B cell (primary cell): ENCODE measurements at regions not wholly inside any gene's neighbourhood (a gene's known extent, or its start where the extent isn't known, plus 50 kb on each side); places are given as distances from the start of the nearest gene placed in this dataset.

ENCODE experiments used
- ATAC-seq: fragments of 200-7000 bp; cut with Tn5 transposase; one replicate; pipeline ENCODE4 v1.10.0; 2021; ENCODE audit warnings: low read depth, mild to moderate bottlenecking, moderate number of reproducible peaks, moderate library complexity
- CTCF ChIA-PET: fragments of 350-600 bp; sonication (Branson Sonifier 250); formaldehyde crosslinking; loops from one replicate; lab custom pipeline; 2021; ENCODE audit warnings: antibody characterized with exemption, inconsistent platforms; lab: Charles Lee
- POLR2A ChIA-PET: fragments of 350-600 bp; sonication (Branson Sonifier 250); formaldehyde crosslinking; loops from one replicate; lab custom pipeline; 2021; ENCODE audit warnings: antibody characterized with exemption; lab: Charles Lee
- DNase-seq: peaks from one replicate; pipeline ENCODE4 v3.0.0; 2013
- H2AFZ ChIP-seq: 2 replicates; pipeline ENCODE4 v1.6.1; 2012; ENCODE audit warnings: mild to moderate bottlenecking, low read depth, low read length; ENCODE audit not compliant: insufficient read depth, poor library complexity, severe bottlenecking
- H3K27ac ChIP-seq, 2 donors: 1 replicate in 1 of 2; 2 replicates in 1 of 2; pipeline ENCODE4 v1.5.1; 2012 to 2013; ENCODE audit warnings: low read length in 2 of 2, mild to moderate bottlenecking in 2 of 2, moderate library complexity in 1 of 2
- H3K27me3 ChIP-seq, 4 experiments: fragments of 200-600 bp in 1 of 4; sonication (generic) in 1 of 4; replicated peaks in 1 of 4; 1 replicate in 2 of 4; 2 replicates in 2 of 4; pipeline versions ENCODE4 v1.6.1 to v1.7.0; 2013 to 2016; ENCODE audit warnings: low read length in 3 of 4, mild to moderate bottlenecking in 2 of 4, mixed read lengths in 1 of 4, moderate library complexity in 1 of 4; ENCODE audit not compliant: insufficient read depth in 4 of 4, control insufficient read depth in 3 of 4; ENCODE audit errors: control extremely low read depth in 1 of 4
- H3K36me3 ChIP-seq, 2 experiments: replicated peaks in 1 of 2; 1 replicate in 1 of 2; 2 replicates in 1 of 2; pipeline versions ENCODE4 v1.6.1 to v1.7.1; 2013; ENCODE audit warnings: low read length in 1 of 2; ENCODE audit not compliant: insufficient read depth in 2 of 2, control insufficient read depth in 1 of 2; ENCODE audit errors: control extremely low read depth in 1 of 2, extremely low read depth in 1 of 2
- H3K4me1 ChIP-seq, 2 donors: fragments of 200-600 bp in 1 of 2; sonication (generic) in 1 of 2; 1 replicate in 1 of 2; 2 replicates in 1 of 2; pipeline versions ENCODE4 v1.5.1 to v1.6.1; 2013 to 2017; ENCODE audit warnings: low read length in 2 of 2; ENCODE audit not compliant: control insufficient read depth in 2 of 2, insufficient read depth in 2 of 2
- H3K4me2 ChIP-seq: replicated peaks from 2 replicates; pipeline ENCODE3; 2012; ENCODE audit warnings: mild to moderate bottlenecking, low read depth, low read length; ENCODE audit not compliant: poor library complexity, severe bottlenecking
- H3K4me3 ChIP-seq, 5 experiments: fragments of 200-600 bp in 1 of 5; sonication (generic) in 1 of 5; 1 replicate in 3 of 5; 2 replicates in 2 of 5; pipeline versions ENCODE4 v1.5.1 to v1.7.0; 2011 to 2016; ENCODE audit warnings: low read length in 4 of 5, mild to moderate bottlenecking in 4 of 5, low read depth in 2 of 5, control low read depth in 1 of 5, moderate library complexity in 1 of 5; ENCODE audit not compliant: insufficient read depth in 1 of 5; ENCODE audit errors: control extremely low read depth in 1 of 5, extremely low read depth in 1 of 5
- H3K79me2 ChIP-seq: fragments of 200-600 bp; sonication (generic); one replicate; pipeline ENCODE4 v1.6.0; 2016; ENCODE audit warnings: low read length; ENCODE audit not compliant: control insufficient read depth, insufficient read depth
- H3K9ac ChIP-seq: fragments of 200-600 bp; sonication (generic); 2 replicates; pipeline ENCODE4 v1.6.1; 2017; ENCODE audit warnings: mild to moderate bottlenecking, low read length, moderate library complexity
- H3K9me3 ChIP-seq, 3 donors: one replicate each; pipeline versions ENCODE4 v1.6.1 to v1.7.1; 2013; ENCODE audit warnings: low read length in 2 of 3; ENCODE audit not compliant: control insufficient read depth in 2 of 3, insufficient read depth in 1 of 3; ENCODE audit errors: control extremely low read depth in 1 of 3
- H4K20me1 ChIP-seq: 2 replicates; pipeline ENCODE4 v1.6.0; 2012; ENCODE audit warnings: mild to moderate bottlenecking, low read length; ENCODE audit not compliant: insufficient read depth, control insufficient read depth, poor library complexity, severe bottlenecking
- H3K27ac Mint-ChIP-seq: one replicate; pipeline ENCODE4 v1.8.0; 2021; ENCODE audit warnings: mixed read lengths
- H3K27me3 Mint-ChIP-seq: one replicate; pipeline ENCODE4 v1.8.0; 2021; ENCODE audit warnings: mixed read lengths
- H3K4me1 Mint-ChIP-seq: one replicate; pipeline ENCODE4 v1.8.0; 2021; ENCODE audit warnings: mixed read lengths
- H3K4me3 Mint-ChIP-seq: one replicate; pipeline ENCODE4 v1.8.0; 2021; ENCODE audit warnings: mixed read lengths
- H3K9me3 Mint-ChIP-seq: one replicate; pipeline ENCODE4 v1.8.0; 2022; ENCODE audit warnings: mixed read lengths; ENCODE audit not compliant: insufficient read depth
- CTCF ChIP-seq: fragments of 200-600 bp; IDR thresholded peaks from one replicate; pipeline ENCODE4 v1.8.0; 2022; ENCODE audit warnings: antibody characterized with exemption, mild to moderate bottlenecking
- EZH2 ChIP-seq: IDR thresholded peaks from 2 replicates; pipeline ENCODE4 v1.6.1; 2012; ENCODE audit warnings: borderline replicate concordance, low read depth, mild to moderate bottlenecking, moderate library complexity, low read length; ENCODE audit not compliant: insufficient read depth, poor library complexity, severe bottlenecking
- WGBS: methylation state at CpG from one replicate; pipeline ENCODE4 v1.1.5; 2013; ENCODE audit warnings: missing lambda C conversion rate; ENCODE audit not compliant: insufficient coverage; 5-methylcytosine and 5-hydroxymethylcytosine counted together
- intact Hi-C: fragments of 100-400 bp; cut with micrococcal nuclease; formaldehyde crosslinking; loops from one replicate; pipeline ENCODE4 v1.10.0; 2022

DNA sequence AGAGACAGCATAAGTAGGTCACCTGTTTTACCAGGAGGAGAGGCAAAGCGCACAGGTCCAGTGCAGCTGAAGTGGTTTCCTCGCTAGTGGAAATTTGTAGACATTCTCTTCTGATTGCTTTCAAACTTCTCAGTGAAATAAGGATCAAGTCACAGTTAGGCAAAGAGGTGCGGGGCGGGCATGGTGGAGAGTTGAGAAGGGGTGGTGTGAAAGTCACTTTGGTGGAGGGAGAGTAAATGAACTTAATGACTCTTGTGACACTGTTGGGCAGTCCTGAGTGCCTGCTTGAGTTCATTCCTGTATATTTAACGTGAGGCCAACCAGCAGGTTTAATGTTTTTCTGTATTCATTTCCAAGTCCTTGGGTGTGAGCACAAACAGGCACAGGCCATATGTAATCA lies 235.6 kb downstream of the TRIML1 start:
- no peak overlapping the region for H3K27ac Mint-ChIP-seq
- no peaks in the 10 kb centered on the region for H3K27me3 Mint-ChIP-seq
- ChIA-PET CTCF (no interaction called here), POLR2A (no interaction called here)
- Histone ChIP-seq H3K27ac (no peak overlapping the region), H3K27me3 (no peaks in the 10 kb centered on the region), H4K20me1 (no peaks in the 10 kb centered on the region), H3K9me3 (peaks cover 0 to 21% (median 0%) of the 10 kb centered on the region in 3 donors), H2AFZ (no peak overlapping the region), H3K4me1 (no peaks in the 10 kb centered on the region), H3K79me2 (no peaks in the 10 kb centered on the region), H3K36me3 (no peaks in the 10 kb centered on the region), H3K9ac (no peak overlapping the region), H3K4me3 (no peak overlapping the region), H3K4me2 (no peak overlapping the region)
- 81% methylated on average over 5 of the region's 5 CpGs for WGBS
- H3K4me1 Mint-ChIP-seq: no peaks in the 10 kb centered on the region
- DNase-seq (no peak), ATAC-seq (no peak)
- no peak overlapping the region for H3K4me3 Mint-ChIP-seq
- no peak for TF ChIP-seq EZH2
- no peak for TF ChIP-seq CTCF
- H3K9me3 Mint-ChIP-seq: peaks cover 9% of the 10 kb centered on the region
- intact Hi-C loops: no loop called here

DNA sequence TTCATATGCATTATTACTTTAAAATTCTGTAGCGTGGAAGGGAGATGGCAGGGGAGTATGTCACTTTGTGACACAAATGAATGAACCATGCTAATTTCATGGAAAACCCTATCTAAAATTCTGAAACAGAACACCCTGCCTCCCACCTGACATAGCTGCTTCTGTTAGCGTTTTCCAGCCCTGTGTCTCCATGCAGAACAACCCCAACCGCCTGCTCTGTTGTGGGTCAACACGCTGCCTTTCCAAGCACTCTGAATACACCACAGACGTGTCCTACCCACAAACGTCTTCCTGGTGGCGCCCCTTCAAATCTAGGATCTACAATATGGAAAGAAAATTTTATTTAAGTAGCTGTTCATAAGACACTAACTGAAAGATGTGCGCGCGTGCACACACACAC lies 238.6 kb downstream of the TRIML1 start:
- Histone ChIP-seq H3K4me1 (no peaks in the 10 kb centered on the region), H3K36me3 (no peaks in the 10 kb centered on the region), H3K4me3 (no peak overlapping the region), H3K79me2 (no peaks in the 10 kb centered on the region), H3K4me2 (no peak overlapping the region), H3K27ac (no peak overlapping the region), H3K9ac (no peak overlapping the region), H3K27me3 (no peaks in the 10 kb centered on the region), H3K9me3 (peaks cover 0 to 25% (median 0%) of the 10 kb centered on the region in 3 donors), H4K20me1 (no peaks in the 10 kb centered on the region), H2AFZ (no peak overlapping the region)
- POLR2A ChIA-PET: no interaction called here
- H3K4me1 Mint-ChIP-seq: no peaks in the 10 kb centered on the region
- intact Hi-C loops: no loop called here
- H3K27me3 Mint-ChIP-seq: no peaks in the 10 kb centered on the region
- H3K4me3 Mint-ChIP-seq: no peak overlapping the region
- DNase-seq (no peak), ATAC-seq (no peak)
- peaks cover 13% of the 10 kb centered on the region for H3K9me3 Mint-ChIP-seq
- 97% methylated on average over 2 of the region's 10 CpGs for WGBS
- H3K27ac Mint-ChIP-seq: no peak overlapping the region
- CTCF ChIA-PET: no interaction called here
- TF ChIP-seq EZH2 (no peak), CTCF (no peak)
